ENCODE measurements at regions not wholly inside any gene's neighbourhood (a gene's known extent, or its start where the extent isn't known, plus 50 kb on each side); places are given as distances from the start of the nearest gene placed in this dataset.

- no peak for DNase-seq (ENCODE audit: low read depth, low spot score)
- no peak for FAIRE-seq
- Histone ChIP-seq H3K9ac (replicated peaks; ENCODE audit: extremely low read depth, insufficient read depth, low read length) (no peak overlapping the region), H3K4me1 (ENCODE audit: control insufficient read depth, extremely low read depth, insufficient read depth, low read length) (peaks cover 25% of the 10 kb centered on the region), H3K27me3 (ENCODE audit: control insufficient read depth in 2 of 2, insufficient read depth in 2 of 2, low read length in 2 of 2) (no peaks in the 10 kb centered on the region), H3K9me3 (replicated peaks; ENCODE audit: control insufficient read depth, insufficient read depth, low read length) (no peaks in the 10 kb centered on the region), H3K4me3 (replicated peaks in 1 of 3; ENCODE audit: insufficient read depth in 1 of 3, low read depth in 1 of 3, low read length in 3 of 3) (no peak overlapping the region), H4K20me1 (replicated peaks; ENCODE audit: control insufficient read depth, extremely low read depth, insufficient read depth, low read length) (no peaks in the 10 kb centered on the region), H3K9me1 (replicated peaks; ENCODE audit: control insufficient read depth, extremely low read depth, insufficient read depth, low read length) (no peaks in the 10 kb centered on the region), H2AFZ (ENCODE audit: low read depth, low read length) (no peak overlapping the region), H3K27ac (ENCODE audit: insufficient read depth, low read depth, low read length) (no peak overlapping the region), H3K4me2 (ENCODE audit: insufficient read depth, low read length) (no peak overlapping the region), H3K79me2 (ENCODE audit: control insufficient read depth, insufficient read depth, low read length) (no peaks in the 10 kb centered on the region), H3K36me3 (ENCODE audit: control insufficient read depth in 2 of 2, extremely low read depth in 1 of 2, insufficient read depth in 2 of 2, low read length in 2 of 2) (no peaks in the 10 kb centered on the region)
- TF ChIP-seq EZH2 (IDR thresholded peaks at IDR 0.05; ENCODE audit: borderline replicate concordance, low read depth, low read length, severe bottlenecking) (no peak), JUN (IDR thresholded peaks at IDR 0.05; ENCODE audit: borderline replicate concordance, insufficient read depth, insufficient read length, low read depth) (no peak), MYC (IDR thresholded peaks at IDR 0.05; ENCODE audit: low read depth, low read length) (no peak), GATA2 (IDR thresholded peaks at IDR 0.05; ENCODE audit: insufficient read depth, insufficient read length, low read depth, low read length) (no peak), POLR2AphosphoS5 (IDR thresholded peaks at IDR 0.05; ENCODE audit: insufficient read depth, low read depth, low read length) (no peak), MAX (IDR thresholded peaks at IDR 0.05; ENCODE audit: insufficient read depth, insufficient read length) (no peak), POLR2A (IDR thresholded peaks at IDR 0.05; ENCODE audit: low read depth, low read length) (no peak), FOS (IDR thresholded peaks at IDR 0.05; ENCODE audit: borderline replicate concordance, insufficient read depth, low read length) (no peak)
- TF ChIP-seq, protein P1, sequence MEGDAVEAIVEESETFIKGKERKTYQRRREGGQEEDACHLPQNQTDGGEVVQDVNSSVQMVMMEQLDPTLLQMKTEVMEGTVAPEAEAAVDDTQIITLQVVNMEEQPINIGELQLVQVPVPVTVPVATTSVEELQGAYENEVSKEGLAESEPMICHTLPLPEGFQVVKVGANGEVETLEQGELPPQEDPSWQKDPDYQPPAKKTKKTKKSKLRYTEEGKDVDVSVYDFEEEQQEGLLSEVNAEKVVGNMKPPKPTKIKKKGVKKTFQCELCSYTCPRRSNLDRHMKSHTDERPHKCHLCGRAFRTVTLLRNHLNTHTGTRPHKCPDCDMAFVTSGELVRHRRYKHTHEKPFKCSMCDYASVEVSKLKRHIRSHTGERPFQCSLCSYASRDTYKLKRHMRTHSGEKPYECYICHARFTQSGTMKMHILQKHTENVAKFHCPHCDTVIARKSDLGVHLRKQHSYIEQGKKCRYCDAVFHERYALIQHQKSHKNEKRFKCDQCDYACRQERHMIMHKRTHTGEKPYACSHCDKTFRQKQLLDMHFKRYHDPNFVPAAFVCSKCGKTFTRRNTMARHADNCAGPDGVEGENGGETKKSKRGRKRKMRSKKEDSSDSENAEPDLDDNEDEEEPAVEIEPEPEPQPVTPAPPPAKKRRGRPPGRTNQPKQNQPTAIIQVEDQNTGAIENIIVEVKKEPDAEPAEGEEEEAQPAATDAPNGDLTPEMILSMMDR (IDR thresholded peaks at IDR 0.05; ENCODE audit: extremely low read depth in 1 of 2, insufficient read depth in 1 of 2, low read depth in 1 of 2, low read length in 2 of 2): no peak
- POLR2A ChIA-PET: no interaction called here
- intact Hi-C loops (cut with micrococcal nuclease): no loop called here
- CTCF ChIA-PET: no interaction called here
- no TSS peak for BruUV-seq (replicated peaks)
- dilution Hi-C loops (cut with MboI; ENCODE audit: extremely low pct_ligation_motif_present, low sequenced_read_pairs): no loop called here
These were observed 64.7 kb upstream of the HDAC9 start for GRCh38 chr7:18430810-18431209.

All from endothelial cell of umbilical vein (primary cell).